ENCODE measurements at regions not wholly inside any gene's neighbourhood (a gene's known extent, or its start where the extent isn't known, plus 50 kb on each side); places are given as distances from the start of the nearest gene placed in this dataset.

- Mint-ChIP-seq H3K9me3 (ENCODE audit: unreplicated experiment) (no peaks in the 10 kb centered on the region), H3K4me3 (ENCODE audit: unreplicated experiment) (no peak overlapping the region)
- no peak for TF ChIP-seq CTCF (IDR thresholded peaks at IDR 0.05; ENCODE audit: unreplicated experiment)
Measured at GRCh38 chr4:10747186-10747585, 62.6 kb upstream of the CLNK start.

GRCh38 chr4:10746371-10747171, 62.0 kb upstream of the CLNK start:
- Mint-ChIP-seq H3K4me1 (ENCODE audit: unreplicated experiment) (no peaks in the 10 kb centered on the region), H3K9me3 (ENCODE audit: unreplicated experiment) (no peaks in the 10 kb centered on the region), H3K36me3 (ENCODE audit: low read depth, unreplicated experiment) (no peaks in the 10 kb centered on the region), H3K4me3 (ENCODE audit: unreplicated experiment) (no peak overlapping the region), H3K27ac (ENCODE audit: unreplicated experiment) (no peak overlapping the region), H3K27me3 (ENCODE audit: unreplicated experiment) (no peaks in the 10 kb centered on the region)
- TF ChIP-seq CTCF (IDR thresholded peaks at IDR 0.05; ENCODE audit: unreplicated experiment) = no peak
- no peak for DNase-seq (ENCODE audit: low spot score)

More at GRCh38 chr4:10747186-10747585, 62.6 kb upstream of the CLNK start:
- Mint-ChIP-seq H3K36me3 (ENCODE audit: low read depth, unreplicated experiment) (no peaks in the 10 kb centered on the region), H3K27ac (ENCODE audit: unreplicated experiment) (no peak overlapping the region), H3K4me1 (ENCODE audit: unreplicated experiment) (no peaks in the 10 kb centered on the region), H3K27me3 (ENCODE audit: unreplicated experiment) (no peaks in the 10 kb centered on the region)
- no peak for DNase-seq (ENCODE audit: low spot score)

GRCh38 chr4:10743357-10743756, 58.8 kb upstream of the CLNK start:
- no peaks in the 10 kb centered on the region for H3K9me3 Mint-ChIP-seq (ENCODE audit: unreplicated experiment)

GRCh38 chr4:10741961-10742699, 57.6 kb upstream of the CLNK start:
- Mint-ChIP-seq H3K36me3 (ENCODE audit: low read depth, unreplicated experiment) (no peaks in the 10 kb centered on the region), H3K4me1 (ENCODE audit: unreplicated experiment) (peaks cover 3% of the 10 kb centered on the region), H3K27me3 (ENCODE audit: unreplicated experiment) (no peaks in the 10 kb centered on the region), H3K4me3 (ENCODE audit: unreplicated experiment) (no peak overlapping the region), H3K9me3 (ENCODE audit: unreplicated experiment) (no peaks in the 10 kb centered on the region), H3K27ac (ENCODE audit: unreplicated experiment) (no peak overlapping the region)
- no peak for TF ChIP-seq CTCF (IDR thresholded peaks at IDR 0.05; ENCODE audit: unreplicated experiment)
- no peak for DNase-seq (ENCODE audit: low spot score)

More at GRCh38 chr4:10743357-10743756, 58.8 kb upstream of the CLNK start:
- TF ChIP-seq CTCF (IDR thresholded peaks at IDR 0.05; ENCODE audit: unreplicated experiment) = no peak
- H3K4me1 Mint-ChIP-seq (ENCODE audit: unreplicated experiment) = peaks cover 3% of the 10 kb centered on the region
- H3K36me3 Mint-ChIP-seq (ENCODE audit: low read depth, unreplicated experiment) = no peaks in the 10 kb centered on the region
- H3K27me3 Mint-ChIP-seq (ENCODE audit: unreplicated experiment) = no peaks in the 10 kb centered on the region
- no peak overlapping the region for H3K4me3 Mint-ChIP-seq (ENCODE audit: unreplicated experiment)
- no peak overlapping the region for H3K27ac Mint-ChIP-seq (ENCODE audit: unreplicated experiment)
- no peak for DNase-seq (ENCODE audit: low spot score)

All from endothelial cell (in vitro differentiated cells).